Endothelial cell of umbilical vein (primary cell): ENCODE measurements at regions not wholly inside any gene's neighbourhood (a gene's known extent, or its start where the extent isn't known, plus 50 kb on each side); places are given as distances from the start of the nearest gene placed in this dataset.

ENCODE experiments used
- BruUV-seq: library from RNA; stranded (reverse); fragments of 400-500 nt; replicated peaks from 2 replicates; lab custom pipeline; 2021; lab: Mats Ljungman, UMichigan
- CTCF ChIA-PET: fragments of 300-600, 350-600 bp; sonication (Branson Sonifier 250); formaldehyde crosslinking; loops from one replicate; lab custom pipeline; 2021; ENCODE audit warnings: antibody characterized with exemption, inconsistent platforms; lab: Charles Lee
- POLR2A ChIA-PET: fragments of 300-600, 350-600 bp; sonication (Branson Sonifier 250); formaldehyde crosslinking; loops from one replicate; lab custom pipeline; 2021; ENCODE audit warnings: antibody characterized with exemption, inconsistent platforms; lab: Charles Lee
- DNase-seq: peaks from one replicate; pipeline ENCODE4 v3.0.0-alpha.2; 2011; ENCODE audit warnings: low read depth, low spot score
- FAIRE-seq: peaks from 2 replicates; lab custom pipeline; 2011; peaks lifted over from hg19 to GRCh38; lab: Jason Lieb, UNC
- H2AFZ ChIP-seq: 2 replicates; pipeline ENCODE4 v1.6.0; 2012; ENCODE audit warnings: low read depth, low read length, control low read depth, inconsistent platforms
- H3K27ac ChIP-seq: 2 replicates; pipeline ENCODE4 v1.5.1; 2011; ENCODE audit warnings: low read depth, mild to moderate bottlenecking, control low read depth, low read length, moderate library complexity; ENCODE audit not compliant: insufficient read depth
- H3K27me3 ChIP-seq, 2 experiments: 2 replicates each; pipeline versions ENCODE4 v1.6.0 to v1.6.1; 2011; ENCODE audit warnings: low read length in 2 of 2, mixed read lengths in 1 of 2; ENCODE audit not compliant: control insufficient read depth in 2 of 2, insufficient read depth in 2 of 2
- H3K36me3 ChIP-seq, 2 experiments: 2 replicates in 1 of 2; 3 replicates in 1 of 2; pipeline ENCODE4 v1.5.1; 2011; ENCODE audit warnings: low read length in 2 of 2, mild to moderate bottlenecking in 1 of 2, moderate library complexity in 1 of 2; ENCODE audit not compliant: control insufficient read depth in 2 of 2, insufficient read depth in 2 of 2; ENCODE audit errors: extremely low read depth in 1 of 2
- H3K4me1 ChIP-seq: 3 replicates; pipeline ENCODE4 v1.5.1; 2011; ENCODE audit warnings: mild to moderate bottlenecking, low read length; ENCODE audit not compliant: control insufficient read depth, insufficient read depth; ENCODE audit errors: extremely low read depth
- H3K4me2 ChIP-seq: 2 replicates; pipeline ENCODE4 v1.6.1; 2011; ENCODE audit warnings: low read length, control low read depth, mixed read lengths; ENCODE audit not compliant: insufficient read depth
- H3K4me3 ChIP-seq, 3 experiments: fragments of 200-600 bp in 1 of 3; sonication (generic), shearing (Covaris generic) in 1 of 3; replicated peaks in 1 of 3; 2 replicates each; pipeline ENCODE4 v1.5.1; 2011 to 2016; ENCODE audit warnings: control low read depth in 3 of 3, low read length in 3 of 3, mild to moderate bottlenecking in 2 of 3, inconsistent platforms in 1 of 3, low read depth in 1 of 3, moderate library complexity in 1 of 3; ENCODE audit not compliant: insufficient read depth in 1 of 3
- H3K79me2 ChIP-seq: 2 replicates; pipeline ENCODE4 v1.6.0; 2012; ENCODE audit warnings: low read length, inconsistent platforms; ENCODE audit not compliant: control insufficient read depth, insufficient read depth
- H3K9ac ChIP-seq: replicated peaks from 2 replicates; pipeline ENCODE3; 2011; ENCODE audit warnings: low read length, control low read depth; ENCODE audit not compliant: insufficient read depth; ENCODE audit errors: extremely low read depth
- H3K9me1 ChIP-seq: replicated peaks from 3 replicates; pipeline ENCODE4 v1.6.0; 2011; ENCODE audit warnings: mild to moderate bottlenecking, low read length; ENCODE audit not compliant: control insufficient read depth, insufficient read depth; ENCODE audit errors: extremely low read depth
- H3K9me3 ChIP-seq: replicated peaks from 2 replicates; pipeline ENCODE4 v1.5.1; 2012; ENCODE audit warnings: low read length, inconsistent platforms; ENCODE audit not compliant: control insufficient read depth, insufficient read depth
- H4K20me1 ChIP-seq: replicated peaks from 2 replicates; pipeline ENCODE3; 2011; ENCODE audit warnings: mild to moderate bottlenecking, low read length; ENCODE audit not compliant: control insufficient read depth, insufficient read depth; ENCODE audit errors: extremely low read depth
- EZH2 ChIP-seq: IDR thresholded peaks from 2 replicates; pipeline ENCODE4 v1.6.1; 2012; ENCODE audit warnings: borderline replicate concordance, low read depth, mild to moderate bottlenecking, moderate library complexity, low read length, inconsistent platforms; ENCODE audit not compliant: severe bottlenecking
- FOS ChIP-seq: IDR thresholded peaks from 2 replicates; pipeline ENCODE4 v1.6.1; 2011; ENCODE audit warnings: mild to moderate bottlenecking, low read length, moderate library complexity, borderline replicate concordance; ENCODE audit not compliant: insufficient read depth
- GATA2 ChIP-seq: IDR thresholded peaks from 2 replicates; pipeline ENCODE4 v1.7.0; 2011; ENCODE audit warnings: low read depth, mild to moderate bottlenecking, moderate library complexity, mixed read lengths, low read length; ENCODE audit not compliant: insufficient read length, insufficient read depth
- JUN ChIP-seq: IDR thresholded peaks from 2 replicates; pipeline ENCODE4 v1.6.1; 2011; ENCODE audit warnings: borderline replicate concordance, low read depth; ENCODE audit not compliant: insufficient read length, insufficient read depth
- MAX ChIP-seq: IDR thresholded peaks from 2 replicates; pipeline ENCODE4 v1.6.1; 2011; ENCODE audit not compliant: insufficient read depth, insufficient read length
- MYC ChIP-seq: IDR thresholded peaks from one replicate; pipeline ENCODE4 v1.6.1; 2011; ENCODE audit warnings: mild to moderate bottlenecking, low read depth, low read length
- POLR2A ChIP-seq: IDR thresholded peaks from 2 replicates; pipeline ENCODE4 v1.6.1; 2012; ENCODE audit warnings: low read depth, mild to moderate bottlenecking, control low read depth, low read length
- POLR2AphosphoS5 ChIP-seq: IDR thresholded peaks from 2 replicates; pipeline ENCODE4 v1.6.1; 2012; ENCODE audit warnings: low read depth, mild to moderate bottlenecking, control low read depth, low read length, moderate library complexity; ENCODE audit not compliant: insufficient read depth
- dilution Hi-C: fragments of 300-500 bp; cut with MboI; formaldehyde crosslinking; loops from one replicate; pipeline ENCODE4 v1.15.0; 2019; ENCODE audit warnings: low sequenced_read_pairs; ENCODE audit not compliant: extremely low pct_ligation_motif_present
- intact Hi-C: fragments of 100-400 bp; cut with micrococcal nuclease; formaldehyde crosslinking; loops from one replicate; pipeline ENCODE4 v1.10.0; 2022
- TF ChIP-seq, protein P1 (sequence below), 2 donors: IDR thresholded peaks; 1 replicate in 1 of 2; 2 replicates in 1 of 2; pipeline ENCODE4 v1.5.1; 2011; ENCODE audit warnings: low read length in 2 of 2, mild to moderate bottlenecking in 2 of 2, moderate library complexity in 2 of 2, control low read depth in 1 of 2, inconsistent platforms in 1 of 2, low read depth in 1 of 2; ENCODE audit not compliant: insufficient read depth in 1 of 2; ENCODE audit errors: extremely low read depth in 1 of 2

GRCh38 chr12:111103583-111103982 lies 183.2 kb upstream of the MYL2 start:
- Histone ChIP-seq H3K36me3 (no peaks in the 10 kb centered on the region), H4K20me1 (no peaks in the 10 kb centered on the region), H3K4me1 (no peaks in the 10 kb centered on the region), H3K4me2 (no peak overlapping the region), H3K9me3 (no peaks in the 10 kb centered on the region), H3K79me2 (no peaks in the 10 kb centered on the region), H2AFZ (no peak overlapping the region), H3K9ac (no peak overlapping the region), H3K27me3 (no peaks in the 10 kb centered on the region), H3K9me1 (no peaks in the 10 kb centered on the region), H3K27ac (no peak overlapping the region), H3K4me3 (no peak overlapping the region)
- no TSS peak for BruUV-seq
- FAIRE-seq (no peak), DNase-seq (no peak)
- dilution Hi-C loops (no loop called here), intact Hi-C loops (no loop called here)
- CTCF ChIA-PET = interaction anchor here (0.6 kb wide), 1 partner anchor 10 kb away, joined by 3 read pairs; no protein-coding TSS in a partner anchor
- POLR2A ChIA-PET = no interaction called here
- TF ChIP-seq JUN (no peak), POLR2AphosphoS5 (no peak), MYC (no peak), GATA2 (no peak), FOS (no peak), EZH2 (no peak), MAX (no peak), POLR2A (no peak)
- TF ChIP-seq, protein P1, sequence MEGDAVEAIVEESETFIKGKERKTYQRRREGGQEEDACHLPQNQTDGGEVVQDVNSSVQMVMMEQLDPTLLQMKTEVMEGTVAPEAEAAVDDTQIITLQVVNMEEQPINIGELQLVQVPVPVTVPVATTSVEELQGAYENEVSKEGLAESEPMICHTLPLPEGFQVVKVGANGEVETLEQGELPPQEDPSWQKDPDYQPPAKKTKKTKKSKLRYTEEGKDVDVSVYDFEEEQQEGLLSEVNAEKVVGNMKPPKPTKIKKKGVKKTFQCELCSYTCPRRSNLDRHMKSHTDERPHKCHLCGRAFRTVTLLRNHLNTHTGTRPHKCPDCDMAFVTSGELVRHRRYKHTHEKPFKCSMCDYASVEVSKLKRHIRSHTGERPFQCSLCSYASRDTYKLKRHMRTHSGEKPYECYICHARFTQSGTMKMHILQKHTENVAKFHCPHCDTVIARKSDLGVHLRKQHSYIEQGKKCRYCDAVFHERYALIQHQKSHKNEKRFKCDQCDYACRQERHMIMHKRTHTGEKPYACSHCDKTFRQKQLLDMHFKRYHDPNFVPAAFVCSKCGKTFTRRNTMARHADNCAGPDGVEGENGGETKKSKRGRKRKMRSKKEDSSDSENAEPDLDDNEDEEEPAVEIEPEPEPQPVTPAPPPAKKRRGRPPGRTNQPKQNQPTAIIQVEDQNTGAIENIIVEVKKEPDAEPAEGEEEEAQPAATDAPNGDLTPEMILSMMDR (IDR thresholded peaks at IDR 0.05; ENCODE audit: extremely low read depth in 1 of 2, insufficient read depth in 1 of 2, low read depth in 1 of 2, low read length in 2 of 2) = no peak
